ENCODE measurements at regions not wholly inside any gene's neighbourhood (a gene's known extent, or its start where the extent isn't known, plus 50 kb on each side); places are given as distances from the start of the nearest gene placed in this dataset.

DNA sequence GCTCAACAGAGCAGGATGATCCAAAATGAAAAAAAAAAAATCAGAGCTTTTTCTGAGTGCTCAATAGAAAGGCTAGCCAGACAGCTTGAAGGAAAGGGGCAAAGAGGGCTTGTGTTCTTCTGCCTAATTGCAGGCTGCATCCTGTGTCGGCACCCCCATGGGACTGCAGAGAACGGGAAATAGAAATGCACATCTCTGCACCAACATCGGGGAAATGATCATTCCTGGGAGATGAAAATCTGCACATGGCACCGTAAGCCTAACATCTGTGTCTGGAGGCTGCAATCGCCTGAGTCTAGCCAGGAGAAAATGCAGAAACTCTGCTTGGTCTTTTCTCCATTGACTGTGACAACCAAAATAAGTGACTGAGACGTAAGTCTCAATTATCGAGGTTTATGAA is 243.9 kb downstream of the ICE1 start:
- TF ChIP-seq, protein P1, sequence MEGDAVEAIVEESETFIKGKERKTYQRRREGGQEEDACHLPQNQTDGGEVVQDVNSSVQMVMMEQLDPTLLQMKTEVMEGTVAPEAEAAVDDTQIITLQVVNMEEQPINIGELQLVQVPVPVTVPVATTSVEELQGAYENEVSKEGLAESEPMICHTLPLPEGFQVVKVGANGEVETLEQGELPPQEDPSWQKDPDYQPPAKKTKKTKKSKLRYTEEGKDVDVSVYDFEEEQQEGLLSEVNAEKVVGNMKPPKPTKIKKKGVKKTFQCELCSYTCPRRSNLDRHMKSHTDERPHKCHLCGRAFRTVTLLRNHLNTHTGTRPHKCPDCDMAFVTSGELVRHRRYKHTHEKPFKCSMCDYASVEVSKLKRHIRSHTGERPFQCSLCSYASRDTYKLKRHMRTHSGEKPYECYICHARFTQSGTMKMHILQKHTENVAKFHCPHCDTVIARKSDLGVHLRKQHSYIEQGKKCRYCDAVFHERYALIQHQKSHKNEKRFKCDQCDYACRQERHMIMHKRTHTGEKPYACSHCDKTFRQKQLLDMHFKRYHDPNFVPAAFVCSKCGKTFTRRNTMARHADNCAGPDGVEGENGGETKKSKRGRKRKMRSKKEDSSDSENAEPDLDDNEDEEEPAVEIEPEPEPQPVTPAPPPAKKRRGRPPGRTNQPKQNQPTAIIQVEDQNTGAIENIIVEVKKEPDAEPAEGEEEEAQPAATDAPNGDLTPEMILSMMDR (IDR thresholded peaks at IDR 0.05; ENCODE audit: low read length) = no peak
- TF ChIP-seq EZH2phosphoT487 (IDR thresholded peaks at IDR 0.05; ENCODE audit: low read length) (no peak), EZH2 (optimal IDR thresholded peaks at IDR 0.05; ENCODE audit: low read depth, low read length) (no peak)

Measured in MM.1S (cell line).